Peyer's patch (tissue), 4 donors: ENCODE measurements at regions not wholly inside any gene's neighbourhood (a gene's known extent, or its start where the extent isn't known, plus 50 kb on each side); places are given as distances from the start of the nearest gene placed in this dataset.

Experiments
- CTCF ChIP-seq, 6 experiments: fragments of 450-650 bp in 4 of 6; fragments of 200-600 bp in 2 of 6; sonication (generic) in 1 of 6; IDR thresholded peaks; one replicate each; pipeline ENCODE4 v1.5.1; 2017 to 2019; ENCODE audit warnings: antibody characterized with exemption in 6 of 6, mild to moderate bottlenecking in 3 of 6, moderate library complexity in 1 of 6
- POLR2A ChIP-seq, 2 donors: fragments of 450-650 bp; IDR thresholded peaks; one replicate each; pipeline ENCODE4 v1.5.1; 2017; ENCODE audit warnings: antibody characterized with exemption in 2 of 2, mild to moderate bottlenecking in 2 of 2, moderate library complexity in 2 of 2

- TF ChIP-seq CTCF (IDR thresholded peaks at IDR 0.05) (no peak), POLR2A (IDR thresholded peaks at IDR 0.05) (no peak)
Measured at GRCh38 chr2:193272011-193272410, 1077.3 kb upstream of the TMEFF2 start.
